ENCODE measurements at regions not wholly inside any gene's neighbourhood (a gene's known extent, or its start where the extent isn't known, plus 50 kb on each side); places are given as distances from the start of the nearest gene placed in this dataset.

GRCh38 chr4:7121174-7121573 is 53.3 kb upstream of the GRPEL1 start:
- no peak overlapping the region for H2AFZ ChIP-seq (ENCODE audit: low read depth, low read length)
- no TSS peak for BruUV-seq (replicated peaks)
- H3K9ac ChIP-seq (ENCODE audit: insufficient read depth in 1 of 2, low read depth in 2 of 2, low read length in 2 of 2): no peak overlapping the region; a peak in 1 of 4 replicates
- no peaks in the 10 kb centered on the region for H3K9me1 ChIP-seq (ENCODE audit: control insufficient read depth, insufficient read depth, low read length)
- ChIA-PET CTCF (ENCODE audit: low intra/inter-chr PET ratio) (no interaction called here), POLR2A (interaction anchor here (0.6 to 0.8 kb wide), 3 partner anchors 9 to 166 kb away, joined by 3 to 4 read pairs (median 4); no protein-coding TSS in a partner anchor)
- TF ChIP-seq LEF1 (IDR thresholded peaks at IDR 0.05) (no peak), XRCC3 (IDR thresholded peaks at IDR 0.05) (no peak), SMARCB1 (IDR thresholded peaks at IDR 0.05; ENCODE audit: insufficient read length, low read depth) (no peak), ZNF316 (IDR thresholded peaks at IDR 0.05) (no peak), MCM5 (IDR thresholded peaks at IDR 0.05; ENCODE audit: low read depth) (no peak), CXXC5 (CRISPR knock-in tag; IDR thresholded peaks at IDR 0.05) (no peak), HLTF (IDR thresholded peaks at IDR 0.05) (no peak), ZNF224 (CRISPR knock-in tag; IDR thresholded peaks at IDR 0.05) (no peak), RUNX1 (IDR thresholded peaks at IDR 0.05; ENCODE audit: low read depth) (no peak), PTBP1 (IDR thresholded peaks at IDR 0.05; ENCODE audit: low read depth, low read length) (no peak), ZNF764 (CRISPR knock-in tag; IDR thresholded peaks at IDR 0.05; ENCODE audit: low read depth) (no peak), ZNF75A (CRISPR knock-in tag; IDR thresholded peaks at IDR 0.05) (no peak), ZNF12 (CRISPR knock-in tag; IDR thresholded peaks at IDR 0.05) (no peak)
- TF ChIP-seq, protein P1, sequence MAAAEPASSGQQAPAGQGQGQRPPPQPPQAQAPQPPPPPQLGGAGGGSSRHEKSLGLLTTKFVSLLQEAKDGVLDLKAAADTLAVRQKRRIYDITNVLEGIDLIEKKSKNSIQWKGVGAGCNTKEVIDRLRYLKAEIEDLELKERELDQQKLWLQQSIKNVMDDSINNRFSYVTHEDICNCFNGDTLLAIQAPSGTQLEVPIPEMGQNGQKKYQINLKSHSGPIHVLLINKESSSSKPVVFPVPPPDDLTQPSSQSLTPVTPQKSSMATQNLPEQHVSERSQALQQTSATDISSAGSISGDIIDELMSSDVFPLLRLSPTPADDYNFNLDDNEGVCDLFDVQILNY (CRISPR knock-in tag; IDR thresholded peaks at IDR 0.05): no peak
- H3K9me3 ChIP-seq (replicated peaks; ENCODE audit: control insufficient read depth, insufficient read depth, low read depth, low read length): no peaks in the 10 kb centered on the region
- H3K27ac ChIP-seq (ENCODE audit: extremely low read depth, low read depth, low read length): no peak overlapping the region
- 11% methylated on average over 15 of the region's 15 CpGs for WGBS (ENCODE audit: insufficient coverage, low coverage, missing lambda C conversion rate)
- no peaks in the 10 kb centered on the region for H3K36me3 ChIP-seq (ENCODE audit: control insufficient read depth, insufficient read depth, low read length)
- H3K27me3 ChIP-seq (ENCODE audit: control insufficient read depth in 2 of 2, insufficient read depth in 2 of 2, low read length in 2 of 2): peaks cover 26 to 70% of the 10 kb centered on the region in 2 experiments
- H3K4me1 ChIP-seq (replicated peaks in 1 of 2; ENCODE audit: control insufficient read depth in 2 of 2, insufficient read depth in 2 of 2, low read length in 2 of 2): peaks cover 0 to 12% of the 10 kb centered on the region in 2 experiments; a peak in 2 of 5 replicates
- no peak overlapping the region for H3K4me2 ChIP-seq (ENCODE audit: insufficient read depth, low read length)
- no peak; the same call in 1 of the 3 replicates for ATAC-seq
- no peaks in the 10 kb centered on the region for H3K79me2 ChIP-seq (ENCODE audit: control insufficient read depth, insufficient read depth, low read length)
- in situ Hi-C loops (cut with MboI): no loop called here
- FAIRE-seq: no peak
- DNase-seq (ENCODE audit: extremely low read depth in 1 of 4, low spot score in 3 of 4): no peak
- intact Hi-C loops (cut with micrococcal nuclease): no loop called here
- no peaks in the 10 kb centered on the region for H4K20me1 ChIP-seq (replicated peaks; ENCODE audit: control insufficient read depth, insufficient read depth, low read length)
- H3K4me3 ChIP-seq: no peak overlapping the region

Data from K562 (cell line).